ENCODE measurements at regions not wholly inside any gene's neighbourhood (a gene's known extent, or its start where the extent isn't known, plus 50 kb on each side); places are given as distances from the start of the nearest gene placed in this dataset.

DNA sequence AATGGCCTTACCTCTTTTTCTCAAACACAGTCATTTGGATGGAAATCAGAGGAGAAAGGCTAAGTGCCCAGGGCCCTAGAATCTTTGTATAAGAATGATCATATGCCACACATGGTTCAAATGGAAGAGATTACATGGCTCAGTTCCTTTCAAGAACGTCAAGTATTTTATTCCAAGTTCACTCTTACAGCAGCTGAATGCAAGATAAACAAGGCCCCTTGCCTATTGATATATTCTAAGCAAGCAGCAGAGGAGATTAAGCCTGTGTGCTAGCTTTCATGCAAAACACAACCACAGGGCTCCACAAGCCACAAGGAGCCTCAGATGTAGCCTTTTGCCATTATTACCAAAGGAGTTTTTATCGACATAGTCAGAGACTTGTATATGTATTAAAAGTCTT lies 55.3 kb upstream of the SLCO6A1 start:
- no peaks in the 10 kb centered on the region for H3K9me3 ChIP-seq (ENCODE audit: control insufficient read depth, low read depth, low read length)
- no CpG with 5 or more reads among the region's 2 CpGs for WGBS (ENCODE audit: insufficient coverage, low lambda C conversion rate)
- no peak overlapping the region for H3K27ac ChIP-seq (ENCODE audit: low read length)
- no peaks in the 10 kb centered on the region for H3K4me1 ChIP-seq (ENCODE audit: control insufficient read depth, insufficient read depth, low read length)
- no peak overlapping the region for H3K4me3 ChIP-seq (ENCODE audit: low read length)
- DNase-seq: no peak
- no peaks in the 10 kb centered on the region for H3K27me3 ChIP-seq (ENCODE audit: control insufficient read depth, insufficient read depth, low read length)
- no peaks in the 10 kb centered on the region for H3K36me3 ChIP-seq (ENCODE audit: control insufficient read depth, insufficient read depth, low read length)

DNA sequence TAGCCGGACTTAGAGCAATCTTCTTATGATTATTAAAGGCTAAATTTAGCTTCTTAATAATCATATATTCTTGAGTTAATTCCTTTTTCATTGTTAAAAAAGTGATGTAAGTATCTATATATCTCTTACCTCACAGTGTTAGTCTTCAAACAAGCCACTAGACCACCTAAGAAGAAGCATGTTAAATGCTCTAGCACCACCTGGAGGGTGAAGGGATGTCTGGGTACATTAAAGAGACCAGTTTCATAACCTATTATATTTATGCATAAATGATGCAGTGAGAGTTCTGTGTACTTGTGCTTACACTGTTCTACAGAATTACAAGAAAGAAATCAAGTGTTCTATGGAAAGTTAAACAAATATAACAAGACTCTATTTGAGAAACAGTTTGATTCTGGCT lies 55.9 kb upstream of the SLCO6A1 start:
- H3K27me3 ChIP-seq (ENCODE audit: control insufficient read depth, insufficient read depth, low read length): no peaks in the 10 kb centered on the region
- no peaks in the 10 kb centered on the region for H3K36me3 ChIP-seq (ENCODE audit: control insufficient read depth, insufficient read depth, low read length)
- DNase-seq: no peak
- H3K9me3 ChIP-seq (ENCODE audit: control insufficient read depth, low read depth, low read length): no peaks in the 10 kb centered on the region
- H3K27ac ChIP-seq (ENCODE audit: low read length): no peak overlapping the region
- 100% methylated on average over 1 of the region's 1 CpG for WGBS (ENCODE audit: insufficient coverage, low lambda C conversion rate)
- H3K4me1 ChIP-seq (ENCODE audit: control insufficient read depth, insufficient read depth, low read length): no peaks in the 10 kb centered on the region
- no peak overlapping the region for H3K4me3 ChIP-seq (ENCODE audit: low read length)

DNA sequence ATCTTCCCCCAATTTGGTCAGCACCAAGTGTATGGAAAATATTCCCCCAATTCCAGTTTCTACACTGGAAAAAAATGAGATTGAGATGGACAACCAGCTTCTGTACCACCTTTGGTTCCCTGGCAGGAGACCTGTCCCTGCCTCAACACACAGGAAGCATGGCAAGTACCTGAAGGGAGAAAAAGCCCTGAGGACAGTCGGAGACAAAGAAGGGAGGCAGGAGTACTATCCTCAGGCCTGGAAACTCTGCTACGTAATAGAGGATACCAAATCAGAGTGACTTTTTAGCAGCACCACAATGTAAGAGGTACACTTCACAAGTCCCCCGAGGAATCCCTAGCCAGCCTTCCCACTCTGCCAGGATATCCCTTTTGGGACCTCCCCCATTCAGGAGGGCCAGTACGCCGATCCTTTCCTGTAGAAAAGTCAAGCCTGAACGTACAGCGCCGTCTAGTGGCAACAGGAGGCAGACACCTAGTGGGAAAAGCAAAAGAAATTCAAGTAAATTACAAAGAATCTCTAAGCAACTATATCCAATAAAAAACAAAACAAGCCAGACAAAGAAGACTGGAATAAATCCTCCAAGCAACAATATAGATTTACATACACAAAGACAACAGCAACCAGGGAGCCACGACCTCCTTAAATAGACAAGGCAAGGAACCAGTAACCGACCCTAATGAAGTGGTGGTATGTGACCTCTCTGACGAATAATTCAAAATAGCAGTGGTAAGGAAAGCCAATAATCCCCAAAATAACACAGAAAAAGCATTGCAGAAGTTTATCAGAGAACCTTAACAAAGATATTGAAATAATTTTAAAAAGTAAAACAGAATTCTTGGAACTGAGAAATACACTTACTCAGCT lies 63.3 kb upstream of the SLCO6A1 start:
- H3K9me3 ChIP-seq (ENCODE audit: control insufficient read depth, low read depth, low read length): no peaks in the 10 kb centered on the region
- H3K27me3 ChIP-seq (ENCODE audit: control insufficient read depth, insufficient read depth, low read length): no peaks in the 10 kb centered on the region
- no peak overlapping the region for H3K4me3 ChIP-seq (ENCODE audit: low read length)
- DNase-seq: no peak
- WGBS (ENCODE audit: insufficient coverage, low lambda C conversion rate): no CpG with 5 or more reads among the region's 11 CpGs
- H3K4me1 ChIP-seq (ENCODE audit: control insufficient read depth, insufficient read depth, low read length): no peaks in the 10 kb centered on the region
- H3K27ac ChIP-seq (ENCODE audit: low read length): no peak overlapping the region
- H3K36me3 ChIP-seq (ENCODE audit: control insufficient read depth, insufficient read depth, low read length): no peaks in the 10 kb centered on the region

DNA sequence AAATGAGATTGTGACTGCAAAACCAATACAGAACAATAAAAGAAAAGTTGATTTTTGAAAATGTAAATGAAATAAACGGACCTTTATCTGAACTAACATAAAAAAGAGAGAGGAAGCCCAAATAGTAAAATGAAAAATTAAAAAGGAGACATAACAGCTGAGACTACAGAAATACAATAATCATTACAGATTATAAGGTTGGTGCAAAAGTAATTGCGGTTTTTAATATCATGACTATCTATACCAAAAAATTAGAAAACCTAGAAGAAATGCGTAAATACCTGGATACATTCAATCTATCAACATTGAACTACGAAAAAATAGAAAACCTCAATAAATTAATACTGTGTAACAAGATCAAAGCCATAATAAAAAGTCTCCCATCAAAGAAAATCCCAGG lies 71.9 kb upstream of the SLCO6A1 start:
- Histone ChIP-seq H3K27ac (ENCODE audit: low read length) (no peak overlapping the region), H3K9me3 (ENCODE audit: control insufficient read depth, low read depth, low read length) (no peaks in the 10 kb centered on the region), H3K4me1 (ENCODE audit: control insufficient read depth, insufficient read depth, low read length) (no peaks in the 10 kb centered on the region), H3K27me3 (ENCODE audit: control insufficient read depth, insufficient read depth, low read length) (no peaks in the 10 kb centered on the region), H3K4me3 (ENCODE audit: low read length) (no peak overlapping the region), H3K36me3 (ENCODE audit: control insufficient read depth, insufficient read depth, low read length) (no peaks in the 10 kb centered on the region)
- DNase-seq: no peak
- WGBS (ENCODE audit: insufficient coverage, low lambda C conversion rate): 86% methylated on average over 4 of the region's 4 CpGs

DNA sequence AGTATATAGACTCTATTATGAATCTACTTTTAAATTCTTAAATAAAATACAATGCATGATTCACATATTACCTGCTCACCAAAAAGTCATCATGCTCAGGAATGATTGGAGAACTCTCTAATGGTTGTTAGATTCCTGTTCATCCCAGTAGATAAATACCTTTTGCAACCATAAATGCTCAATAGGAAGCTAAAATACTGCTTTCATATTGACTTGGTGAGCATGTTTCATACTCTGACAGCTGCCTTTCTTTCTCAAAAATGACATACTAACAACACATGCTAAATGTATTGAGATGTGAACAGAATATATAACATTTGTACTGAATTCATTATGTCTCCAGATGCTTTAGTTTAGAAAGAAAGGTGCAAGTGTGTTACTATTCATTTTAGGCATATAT lies 79.6 kb upstream of the SLCO6A1 start:
- Histone ChIP-seq H3K4me1 (ENCODE audit: control insufficient read depth, insufficient read depth, low read length) (no peaks in the 10 kb centered on the region), H3K4me3 (ENCODE audit: low read length) (no peak overlapping the region), H3K36me3 (ENCODE audit: control insufficient read depth, insufficient read depth, low read length) (no peaks in the 10 kb centered on the region), H3K27me3 (ENCODE audit: control insufficient read depth, insufficient read depth, low read length) (no peaks in the 10 kb centered on the region), H3K27ac (ENCODE audit: low read length) (no peak overlapping the region), H3K9me3 (ENCODE audit: control insufficient read depth, low read depth, low read length) (no peaks in the 10 kb centered on the region)
- no peak for DNase-seq

DNA sequence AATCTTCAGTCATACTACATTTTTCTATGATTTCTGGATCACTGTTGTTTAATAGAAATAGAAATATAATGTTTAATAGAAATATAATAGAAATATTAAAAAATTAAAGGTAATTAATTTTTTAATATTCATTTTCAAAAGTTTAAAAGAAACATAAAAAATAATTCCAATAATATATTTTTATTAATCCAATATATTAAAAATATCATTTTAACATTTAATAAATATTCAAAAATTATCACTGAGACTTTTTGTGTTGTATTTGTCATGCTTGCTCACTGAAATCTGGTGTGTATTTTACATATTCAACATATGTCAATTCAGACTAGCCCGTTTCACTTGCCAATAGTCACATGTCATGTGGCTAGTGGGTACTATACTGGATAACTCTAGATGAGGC lies 80.6 kb upstream of the SLCO6A1 start:
- no CpG with 5 or more reads among the region's 1 CpG for WGBS (ENCODE audit: insufficient coverage, low lambda C conversion rate)
- Histone ChIP-seq H3K9me3 (ENCODE audit: control insufficient read depth, low read depth, low read length) (no peaks in the 10 kb centered on the region), H3K36me3 (ENCODE audit: control insufficient read depth, insufficient read depth, low read length) (no peaks in the 10 kb centered on the region), H3K4me1 (ENCODE audit: control insufficient read depth, insufficient read depth, low read length) (no peaks in the 10 kb centered on the region), H3K4me3 (ENCODE audit: low read length) (no peak overlapping the region), H3K27ac (ENCODE audit: low read length) (no peak overlapping the region), H3K27me3 (ENCODE audit: control insufficient read depth, insufficient read depth, low read length) (no peaks in the 10 kb centered on the region)
- DNase-seq: no peak

DNA sequence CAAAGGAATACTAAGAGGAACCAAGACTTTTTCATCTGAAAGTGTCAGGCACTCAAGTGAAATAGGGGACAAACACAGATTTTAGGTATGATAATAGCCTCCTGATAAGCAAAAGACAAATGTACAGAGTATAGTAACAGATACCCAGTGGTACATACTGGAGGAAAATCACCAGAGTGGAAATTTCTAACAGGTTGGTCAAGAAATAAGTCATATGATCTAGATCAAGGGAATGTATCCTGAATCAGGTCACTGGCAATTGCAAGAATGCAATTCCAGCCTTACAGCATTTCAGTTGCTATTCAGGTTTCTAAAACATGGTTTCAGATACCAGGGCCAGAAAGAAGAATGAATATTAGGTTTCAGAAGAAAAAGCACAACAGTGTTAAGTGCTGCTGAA lies 82.2 kb upstream of the SLCO6A1 start:
- H3K27ac ChIP-seq (ENCODE audit: low read length): no peak overlapping the region
- no peaks in the 10 kb centered on the region for H3K4me1 ChIP-seq (ENCODE audit: control insufficient read depth, insufficient read depth, low read length)
- H3K4me3 ChIP-seq (ENCODE audit: low read length): no peak overlapping the region
- no peaks in the 10 kb centered on the region for H3K36me3 ChIP-seq (ENCODE audit: control insufficient read depth, insufficient read depth, low read length)
- DNase-seq: no peak
- no peaks in the 10 kb centered on the region for H3K27me3 ChIP-seq (ENCODE audit: control insufficient read depth, insufficient read depth, low read length)
- H3K9me3 ChIP-seq (ENCODE audit: control insufficient read depth, low read depth, low read length): no peaks in the 10 kb centered on the region

DNA sequence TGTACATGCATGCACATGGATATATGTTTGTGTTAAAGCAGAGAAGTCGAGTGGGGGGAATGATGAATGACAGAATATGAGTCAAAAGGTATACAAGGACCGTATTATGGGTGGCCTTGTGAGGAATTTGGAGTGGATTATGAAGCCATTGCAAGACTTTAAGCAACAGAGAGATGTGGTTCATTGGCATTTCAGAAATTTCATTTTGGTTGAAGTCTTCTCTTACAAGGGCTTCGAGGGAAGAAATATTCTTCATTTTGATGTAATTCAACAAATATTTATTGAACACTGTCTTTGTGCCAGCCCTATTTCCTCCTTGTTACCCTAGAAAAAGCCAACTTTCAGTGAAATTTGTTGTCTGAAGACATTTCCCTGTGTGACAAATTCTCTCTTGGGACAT lies 83.9 kb upstream of the SLCO6A1 start:
- H3K36me3 ChIP-seq (ENCODE audit: control insufficient read depth, insufficient read depth, low read length): no peaks in the 10 kb centered on the region
- WGBS (ENCODE audit: insufficient coverage, low lambda C conversion rate): no CpG with 5 or more reads among the region's 3 CpGs
- H3K27me3 ChIP-seq (ENCODE audit: control insufficient read depth, insufficient read depth, low read length): no peaks in the 10 kb centered on the region
- no peak overlapping the region for H3K4me3 ChIP-seq (ENCODE audit: low read length)
- DNase-seq: no peak
- H3K9me3 ChIP-seq (ENCODE audit: control insufficient read depth, low read depth, low read length): no peaks in the 10 kb centered on the region
- no peak overlapping the region for H3K27ac ChIP-seq (ENCODE audit: low read length)
- H3K4me1 ChIP-seq (ENCODE audit: control insufficient read depth, insufficient read depth, low read length): no peaks in the 10 kb centered on the region

DNA sequence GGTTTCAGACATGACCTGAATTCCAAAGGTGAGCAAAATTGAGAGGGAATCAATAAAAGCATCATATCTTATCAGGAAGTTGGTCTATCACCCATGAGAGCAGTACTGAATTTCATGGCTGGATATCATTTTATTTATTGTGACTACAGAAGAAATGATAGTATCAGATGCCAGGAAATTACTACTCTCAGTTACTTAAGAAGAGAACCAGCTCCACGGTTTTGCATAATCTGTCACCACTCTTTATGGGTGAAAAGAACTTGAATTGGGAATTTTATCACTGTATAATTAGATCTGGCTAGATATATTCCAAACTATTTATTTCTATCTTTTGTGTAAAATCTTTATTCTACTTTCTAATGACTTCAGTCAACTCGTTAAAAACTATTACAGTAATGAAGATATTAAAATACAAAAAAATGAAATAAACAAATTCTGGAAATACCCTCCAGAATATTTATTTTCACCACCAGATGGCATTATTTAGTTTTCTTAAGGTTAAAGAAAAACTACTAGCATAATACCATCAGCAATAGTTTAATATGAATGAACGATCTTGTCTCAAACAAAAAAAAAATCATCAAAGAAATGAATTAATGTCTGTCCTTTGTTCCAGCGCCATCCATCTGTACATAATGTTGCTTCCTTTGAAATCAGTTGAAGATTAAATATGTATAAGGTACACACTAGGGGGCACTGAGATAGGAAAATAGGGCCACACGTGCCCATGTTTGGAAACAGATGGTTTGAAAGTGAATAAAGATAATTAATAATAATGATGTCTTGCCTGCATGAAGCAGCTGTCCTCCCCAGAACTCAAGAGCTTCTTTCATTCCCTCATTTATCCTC lies 84.7 kb upstream of the SLCO6A1 start:
- Histone ChIP-seq H3K4me3 (ENCODE audit: low read length) (no peak overlapping the region), H3K36me3 (ENCODE audit: control insufficient read depth, insufficient read depth, low read length) (no peaks in the 10 kb centered on the region), H3K9me3 (ENCODE audit: control insufficient read depth, low read depth, low read length) (no peaks in the 10 kb centered on the region), H3K27ac (ENCODE audit: low read length) (no peak overlapping the region), H3K4me1 (ENCODE audit: control insufficient read depth, insufficient read depth, low read length) (no peaks in the 10 kb centered on the region), H3K27me3 (ENCODE audit: control insufficient read depth, insufficient read depth, low read length) (no peaks in the 10 kb centered on the region)
- 30% methylated on average over 5 of the region's 5 CpGs for WGBS (ENCODE audit: insufficient coverage, low lambda C conversion rate)
- DNase-seq: no peak

DNA sequence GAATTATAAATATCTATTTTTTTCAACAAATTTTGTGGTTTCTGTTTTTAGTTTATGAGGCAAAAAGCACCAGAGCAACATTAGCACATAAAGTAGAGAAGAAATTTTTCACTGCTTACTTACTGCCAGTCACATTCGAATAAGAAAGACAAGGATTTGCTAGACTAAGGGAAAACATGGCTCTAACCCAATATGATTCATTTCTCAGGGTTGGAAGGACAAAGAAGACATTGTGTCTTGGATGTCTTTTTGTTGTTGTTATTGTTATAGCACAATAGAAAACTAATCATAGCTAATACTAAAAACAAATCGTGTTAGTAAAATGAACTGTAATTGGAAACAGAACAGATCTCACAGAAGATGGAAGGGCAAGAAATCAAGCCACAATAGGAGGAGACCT lies 90.9 kb upstream of the SLCO6A1 start:
- WGBS (ENCODE audit: insufficient coverage, low lambda C conversion rate): 67% methylated on average over 1 of the region's 2 CpGs
- DNase-seq: no peak
- H3K27me3 ChIP-seq (ENCODE audit: control insufficient read depth, insufficient read depth, low read length): no peaks in the 10 kb centered on the region

More for the DNA sequence above, 90.9 kb upstream of the SLCO6A1 start:
- H3K4me3 ChIP-seq (ENCODE audit: low read length): no peak overlapping the region
- H3K27ac ChIP-seq (ENCODE audit: low read length): no peak overlapping the region
- no peaks in the 10 kb centered on the region for H3K36me3 ChIP-seq (ENCODE audit: control insufficient read depth, insufficient read depth, low read length)
- no peaks in the 10 kb centered on the region for H3K9me3 ChIP-seq (ENCODE audit: control insufficient read depth, low read depth, low read length)
- H3K4me1 ChIP-seq (ENCODE audit: control insufficient read depth, insufficient read depth, low read length): no peaks in the 10 kb centered on the region
